ENCODE measurements at regions not wholly inside any gene's neighbourhood (a gene's known extent, or its start where the extent isn't known, plus 50 kb on each side); places are given as distances from the start of the nearest gene placed in this dataset.
"Not testable (repeated sequence)": the region's sequence is repeated elsewhere in the genome, so short reads cannot be mapped to it uniquely, and the experiment has no call there.

- no peak for DNase-seq (ENCODE audit: low read depth)
Observed at GRCh38 chr13:55572862-55573261, 1567.9 kb upstream of the PRR20A start.

- DNase-seq (ENCODE audit: low read depth) = no peak
Observed at GRCh38 chr13:55573565-55573964, 1567.2 kb upstream of the PRR20A start.

GRCh38 chr13:55576389-55576788 lies 1564.3 kb upstream of the PRR20A start:
- DNase-seq (ENCODE audit: low read depth) = no peak

GRCh38 chr13:55577082-55577846 lies 1563.5 kb upstream of the PRR20A start:
- no peak for DNase-seq (ENCODE audit: low read depth)

GRCh38 chr13:55577847-55578210 lies 1562.9 kb upstream of the PRR20A start:
- DNase-seq (ENCODE audit: low read depth) = no peak

- DNase-seq (ENCODE audit: low read depth) = not testable (repeated sequence)
Observed at GRCh38 chr13:55582294-55582693, 1558.4 kb upstream of the PRR20A start.

GRCh38 chr13:55583953-55584593 lies 1556.6 kb upstream of the PRR20A start:
- DNase-seq (ENCODE audit: low read depth) = no peak

GRCh38 chr13:55602784-55603183 lies 1537.9 kb upstream of the PRR20A start:
- DNase-seq (ENCODE audit: low read depth) = no peak

- no peak for DNase-seq (ENCODE audit: low read depth)
Observed at GRCh38 chr13:55606045-55606665, 1534.6 kb upstream of the PRR20A start.

- no peak for DNase-seq (ENCODE audit: low read depth)
Observed at GRCh38 chr13:55613429-55614187, 1527.1 kb upstream of the PRR20A start.

- DNase-seq (ENCODE audit: low read depth) = no peak
Observed at GRCh38 chr13:55615081-55615480, 1525.6 kb upstream of the PRR20A start.

- no peak for DNase-seq (ENCODE audit: low read depth)
Observed at GRCh38 chr13:55617241-55617640, 1523.5 kb upstream of the PRR20A start.

GRCh38 chr13:55627221-55627620 lies 1513.5 kb upstream of the PRR20A start:
- no peak for DNase-seq (ENCODE audit: low read depth)

GRCh38 chr13:55632402-55632801 lies 1508.3 kb upstream of the PRR20A start:
- no peak for DNase-seq (ENCODE audit: low read depth)

GRCh38 chr13:55649485-55649884 lies 1491.2 kb upstream of the PRR20A start:
- no peak for DNase-seq (ENCODE audit: low read depth)

- DNase-seq (ENCODE audit: low read depth) = no peak
Observed at GRCh38 chr13:55652657-55653056, 1488.1 kb upstream of the PRR20A start.

GRCh38 chr13:55653497-55653896 lies 1487.2 kb upstream of the PRR20A start:
- DNase-seq (ENCODE audit: low read depth) = no peak

GRCh38 chr13:55654243-55654642 lies 1486.5 kb upstream of the PRR20A start:
- no peak for DNase-seq (ENCODE audit: low read depth)

- DNase-seq (ENCODE audit: low read depth) = not testable (repeated sequence)
Observed at GRCh38 chr13:55660264-55660663, 1480.5 kb upstream of the PRR20A start.

GRCh38 chr13:55660851-55661250 lies 1479.9 kb upstream of the PRR20A start:
- DNase-seq (ENCODE audit: low read depth) = no peak

GRCh38 chr13:55661505-55661904 lies 1479.2 kb upstream of the PRR20A start:
- DNase-seq (ENCODE audit: low read depth) = no peak

GRCh38 chr13:55664178-55664577 lies 1476.5 kb upstream of the PRR20A start:
- no peak for DNase-seq (ENCODE audit: low read depth)

GRCh38 chr13:55669051-55669450 lies 1471.7 kb upstream of the PRR20A start:
- no peak for DNase-seq (ENCODE audit: low read depth)

All from ELR (cell line).